ENCODE measurements at regions not wholly inside any gene's neighbourhood (a gene's known extent, or its start where the extent isn't known, plus 50 kb on each side); places are given as distances from the start of the nearest gene placed in this dataset.
A peak's percentile ranks its signal among the peaks of the same experiment; 100 is the strongest.

GRCh38 chr12:19710811-19711793, 271.8 kb downstream of the AEBP2 start:
- DNase-seq (ENCODE audit: low spot score): no peak

- DNase-seq (ENCODE audit: low spot score): no peak
Measured at GRCh38 chr12:19712041-19712440, 272.7 kb downstream of the AEBP2 start.

- DNase-seq (ENCODE audit: low spot score): no peak
Measured at GRCh38 chr12:19718401-19718800, 279.1 kb downstream of the AEBP2 start.

GRCh38 chr12:19719672-19720071, 280.4 kb downstream of the AEBP2 start:
- DNase-seq (ENCODE audit: low spot score): no peak

- no peak for DNase-seq (ENCODE audit: low spot score)
Measured at GRCh38 chr12:19726122-19726521, 286.8 kb downstream of the AEBP2 start.

- DNase-seq (ENCODE audit: low spot score): no peak
Measured at GRCh38 chr12:19726592-19726991, 287.3 kb downstream of the AEBP2 start.

- DNase-seq (ENCODE audit: low spot score): no peak
Measured at GRCh38 chr12:19737019-19737418, 297.7 kb downstream of the AEBP2 start.

GRCh38 chr12:19739195-19739776, 300.0 kb downstream of the AEBP2 start:
- DNase-seq (ENCODE audit: low spot score): peak; percentile 65

- no peak for DNase-seq (ENCODE audit: low spot score)
Measured at GRCh38 chr12:19740472-19741131, 301.3 kb downstream of the AEBP2 start.

- no peak for DNase-seq (ENCODE audit: low spot score)
Measured at GRCh38 chr12:19741132-19741489, 301.8 kb downstream of the AEBP2 start.

- no peak for DNase-seq (ENCODE audit: low spot score)
Measured at GRCh38 chr12:19744705-19745218, 305.5 kb downstream of the AEBP2 start.

- DNase-seq (ENCODE audit: low spot score): no peak
Measured at GRCh38 chr12:19746471-19746870, 307.2 kb downstream of the AEBP2 start.

- no peak for DNase-seq (ENCODE audit: low spot score)
Measured at GRCh38 chr12:19749906-19750574, 310.7 kb downstream of the AEBP2 start.

GRCh38 chr12:19751078-19751477, 311.8 kb downstream of the AEBP2 start:
- DNase-seq (ENCODE audit: low spot score): no peak

- DNase-seq (ENCODE audit: low spot score): no peak
Measured at GRCh38 chr12:19752712-19753111, 313.4 kb downstream of the AEBP2 start.

- DNase-seq (ENCODE audit: low spot score): no peak
Measured at GRCh38 chr12:19755136-19755535, 315.8 kb downstream of the AEBP2 start.

GRCh38 chr12:19757317-19757877, 318.1 kb downstream of the AEBP2 start:
- peak; percentile 37 for DNase-seq (ENCODE audit: low spot score)

- no peak for DNase-seq (ENCODE audit: low spot score)
Measured at GRCh38 chr12:19759227-19759626, 319.9 kb downstream of the AEBP2 start.

- no peak for DNase-seq (ENCODE audit: low spot score)
Measured at GRCh38 chr12:19760611-19761010, 321.3 kb downstream of the AEBP2 start.

- DNase-seq (ENCODE audit: low spot score): no peak
Measured at GRCh38 chr12:19761463-19761862, 322.2 kb downstream of the AEBP2 start.

GRCh38 chr12:19763488-19763887, 324.2 kb downstream of the AEBP2 start:
- no peak for DNase-seq (ENCODE audit: low spot score)

Data from HT-29 (cell line).